GM12872 (cell line): ENCODE measurements at regions not wholly inside any gene's neighbourhood (a gene's known extent, or its start where the extent isn't known, plus 50 kb on each side); places are given as distances from the start of the nearest gene placed in this dataset.

Experiments
- TF ChIP-seq, protein P1 (sequence below): IDR thresholded peaks from 3 replicates; pipeline ENCODE4 v1.5.1; 2011; ENCODE audit warnings: low read depth, mild to moderate bottlenecking, low read length, moderate library complexity; ENCODE audit not compliant: insufficient read depth

- TF ChIP-seq, protein P1, sequence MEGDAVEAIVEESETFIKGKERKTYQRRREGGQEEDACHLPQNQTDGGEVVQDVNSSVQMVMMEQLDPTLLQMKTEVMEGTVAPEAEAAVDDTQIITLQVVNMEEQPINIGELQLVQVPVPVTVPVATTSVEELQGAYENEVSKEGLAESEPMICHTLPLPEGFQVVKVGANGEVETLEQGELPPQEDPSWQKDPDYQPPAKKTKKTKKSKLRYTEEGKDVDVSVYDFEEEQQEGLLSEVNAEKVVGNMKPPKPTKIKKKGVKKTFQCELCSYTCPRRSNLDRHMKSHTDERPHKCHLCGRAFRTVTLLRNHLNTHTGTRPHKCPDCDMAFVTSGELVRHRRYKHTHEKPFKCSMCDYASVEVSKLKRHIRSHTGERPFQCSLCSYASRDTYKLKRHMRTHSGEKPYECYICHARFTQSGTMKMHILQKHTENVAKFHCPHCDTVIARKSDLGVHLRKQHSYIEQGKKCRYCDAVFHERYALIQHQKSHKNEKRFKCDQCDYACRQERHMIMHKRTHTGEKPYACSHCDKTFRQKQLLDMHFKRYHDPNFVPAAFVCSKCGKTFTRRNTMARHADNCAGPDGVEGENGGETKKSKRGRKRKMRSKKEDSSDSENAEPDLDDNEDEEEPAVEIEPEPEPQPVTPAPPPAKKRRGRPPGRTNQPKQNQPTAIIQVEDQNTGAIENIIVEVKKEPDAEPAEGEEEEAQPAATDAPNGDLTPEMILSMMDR, result no peak
Observed at GRCh38 chr21:16872616-16873015, 640.2 kb upstream of the CXADR start.

DNA sequence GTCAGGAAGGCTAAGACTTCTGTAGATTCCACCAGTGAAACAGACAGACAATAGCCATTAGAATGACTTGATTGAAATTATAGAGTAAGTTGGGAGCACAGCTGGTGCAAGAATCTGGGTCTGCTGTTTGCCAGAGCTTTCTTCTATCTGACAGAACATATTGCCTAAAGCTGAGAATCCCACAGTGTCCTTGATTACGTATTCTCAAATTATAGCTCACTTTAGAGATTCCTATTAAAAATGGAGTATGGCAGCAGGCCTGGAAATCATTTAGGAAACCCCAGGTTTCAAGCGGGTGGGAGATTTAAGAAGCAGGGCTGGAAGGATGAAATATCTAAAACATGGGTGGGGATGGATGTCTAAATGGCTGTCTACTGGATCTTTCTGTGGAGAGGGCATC, 639.7 kb upstream of the CXADR start:
- TF ChIP-seq, protein P1, result no peak

DNA sequence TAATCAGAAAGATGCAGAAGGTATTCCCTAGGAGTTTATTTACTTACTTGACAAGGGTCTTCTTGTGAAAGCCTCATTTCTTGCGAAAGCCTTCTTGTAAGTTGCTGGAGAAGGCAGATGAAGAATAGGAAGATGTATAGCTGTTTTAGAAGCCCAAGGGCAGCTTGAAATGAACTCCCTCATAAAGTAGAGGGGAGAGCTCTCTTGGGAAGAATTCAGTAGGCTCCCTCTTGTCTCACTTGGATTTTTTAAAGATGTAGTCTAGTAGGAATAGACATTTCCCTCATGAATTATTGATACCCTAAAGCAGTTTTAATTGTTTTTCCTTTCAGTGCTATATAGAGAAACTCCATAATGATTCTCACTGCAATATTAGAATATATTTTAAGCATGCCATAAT, 639.2 kb upstream of the CXADR start:
- TF ChIP-seq, protein P1, result no peak

GRCh38 chr21:16879479-16879878, 633.4 kb upstream of the CXADR start:
- TF ChIP-seq, protein P1, result no peak

- TF ChIP-seq, protein P1, result no peak
Observed at GRCh38 chr21:16891821-16892220, 621.0 kb upstream of the CXADR start.

- TF ChIP-seq, protein P1, result no peak
Observed at GRCh38 chr21:16900685-16901084, 612.2 kb upstream of the CXADR start.

GRCh38 chr21:16908077-16908476, 604.8 kb upstream of the CXADR start:
- TF ChIP-seq, protein P1, result no peak
